Right lobe of liver (tissue), 6 donors: ENCODE measurements at regions not wholly inside any gene's neighbourhood (a gene's known extent, or its start where the extent isn't known, plus 50 kb on each side); places are given as distances from the start of the nearest gene placed in this dataset.

Source experiments
- ATAC-seq, 4 donors: fragments of 200-7000 bp; cut with Tn5 transposase; one replicate each; pipeline ENCODE4 v1.9.1; 2020; ENCODE audit warnings: mild to moderate bottlenecking in 4 of 4, moderate library complexity in 4 of 4
- DNase-seq, 3 donors: peaks; one replicate each; pipeline ENCODE4 v3.0.0-alpha.2; 2020
- H3K27ac ChIP-seq, 3 donors: fragments of 200-600 bp; one replicate each; pipeline ENCODE4 v1.8.0; 2022
- H3K27me3 ChIP-seq, 2 donors: fragments of 200-600 bp; one replicate each; pipeline ENCODE4 v1.8.0; 2022
- H3K36me3 ChIP-seq, 4 donors: fragments of 200-600 bp; sonication (generic) in 1 of 4; one replicate each; pipeline versions ENCODE4 v1.5.1 to v1.8.0; 2017 to 2022; ENCODE audit warnings: control low read depth in 1 of 4
- H3K4me1 ChIP-seq, 4 donors: fragments of 200-600 bp; sonication (generic) in 1 of 4; one replicate each; pipeline versions ENCODE4 v1.5.1 to v1.8.0; 2017 to 2022; ENCODE audit warnings: control low read depth in 1 of 4
- H3K4me3 ChIP-seq, 3 donors: fragments of 200-600 bp; one replicate each; pipeline ENCODE4 v1.8.0; 2022
- H3K9me3 ChIP-seq, 4 donors: fragments of 200-600 bp; sonication (generic) in 1 of 4; one replicate each; pipeline versions ENCODE4 v1.5.1 to v1.8.0; 2017 to 2022; ENCODE audit warnings: control low read depth in 1 of 4
- POLR2A ChIP-seq: fragments of 450-650 bp; IDR thresholded peaks from one replicate; pipeline ENCODE4 v1.6.1; 2017; ENCODE audit warnings: antibody characterized with exemption, mild to moderate bottlenecking
- WGBS: methylation state at CpG from one replicate; pipeline ENCODE4 v1.1.6; 2018; ENCODE audit warnings: low coverage, low lambda C conversion rate; ENCODE audit not compliant: insufficient coverage; ENCODE audit errors: missing lambda C conversion rate; 5-methylcytosine and 5-hydroxymethylcytosine counted together
- intact Hi-C, 2 donors: fragments of 100-400 bp; cut with DNase I; formaldehyde crosslinking; loops; one replicate each; pipeline versions ENCODE4 v1.11.2 to v1.14.1; 2022
- TF ChIP-seq, protein P1 (sequence below), 4 donors: fragments of 200-600 bp in 3 of 4; fragments of 450-650 bp in 1 of 4; IDR thresholded peaks; one replicate each; pipeline versions ENCODE4 v1.5.1 to v1.8.0; 2016 to 2022; ENCODE audit warnings: antibody characterized with exemption in 4 of 4, mild to moderate bottlenecking in 2 of 4
- donor health status: DM: no; HTN: yes; CAD: no.
- donor health status: DM: no; HTN: no; CAD: no.
- donor health status: DM: no; HTN: no; CAD: no.
- donor health status: DM: no; HTN: yes; CAD: no.
- donor health status: DM: no; HTN: yes; CAD: no.

DNA sequence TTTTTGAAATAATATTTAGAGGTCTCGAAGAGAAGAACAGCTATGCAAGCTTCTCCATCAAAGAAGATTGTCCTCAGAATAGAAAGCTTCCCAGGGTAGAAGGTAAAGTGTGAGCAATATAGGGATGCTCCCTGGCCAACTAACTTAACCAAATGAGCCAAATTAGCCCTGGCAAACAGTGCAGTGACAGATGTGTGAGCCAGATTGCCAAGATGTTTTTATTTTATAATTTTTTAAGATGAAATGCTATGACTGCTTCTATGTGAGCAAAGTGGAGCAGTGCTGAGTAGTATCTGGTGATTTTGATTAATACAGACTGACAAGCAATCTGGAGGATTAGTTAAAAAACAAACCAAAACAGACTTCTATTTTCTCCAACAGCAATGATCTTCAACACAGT is 202.1 kb downstream of the NOVA1 start:
- no peak overlapping the region for H3K4me3 ChIP-seq
- H3K4me1 ChIP-seq, result no peaks in the 10 kb centered on the region
- ATAC-seq, result no peak
- TF ChIP-seq, protein P1, sequence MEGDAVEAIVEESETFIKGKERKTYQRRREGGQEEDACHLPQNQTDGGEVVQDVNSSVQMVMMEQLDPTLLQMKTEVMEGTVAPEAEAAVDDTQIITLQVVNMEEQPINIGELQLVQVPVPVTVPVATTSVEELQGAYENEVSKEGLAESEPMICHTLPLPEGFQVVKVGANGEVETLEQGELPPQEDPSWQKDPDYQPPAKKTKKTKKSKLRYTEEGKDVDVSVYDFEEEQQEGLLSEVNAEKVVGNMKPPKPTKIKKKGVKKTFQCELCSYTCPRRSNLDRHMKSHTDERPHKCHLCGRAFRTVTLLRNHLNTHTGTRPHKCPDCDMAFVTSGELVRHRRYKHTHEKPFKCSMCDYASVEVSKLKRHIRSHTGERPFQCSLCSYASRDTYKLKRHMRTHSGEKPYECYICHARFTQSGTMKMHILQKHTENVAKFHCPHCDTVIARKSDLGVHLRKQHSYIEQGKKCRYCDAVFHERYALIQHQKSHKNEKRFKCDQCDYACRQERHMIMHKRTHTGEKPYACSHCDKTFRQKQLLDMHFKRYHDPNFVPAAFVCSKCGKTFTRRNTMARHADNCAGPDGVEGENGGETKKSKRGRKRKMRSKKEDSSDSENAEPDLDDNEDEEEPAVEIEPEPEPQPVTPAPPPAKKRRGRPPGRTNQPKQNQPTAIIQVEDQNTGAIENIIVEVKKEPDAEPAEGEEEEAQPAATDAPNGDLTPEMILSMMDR (IDR thresholded peaks at IDR 0.05), result no peak
- no peak for TF ChIP-seq POLR2A
- H3K27ac ChIP-seq, result no peak overlapping the region
- 47% methylated on average over 1 of the region's 1 CpG for WGBS
- no peaks in the 10 kb centered on the region for H3K9me3 ChIP-seq
- H3K36me3 ChIP-seq, result no peaks in the 10 kb centered on the region
- no peaks in the 10 kb centered on the region for H3K27me3 ChIP-seq
- intact Hi-C loops, result no loop called here
- DNase-seq, result no peak

DNA sequence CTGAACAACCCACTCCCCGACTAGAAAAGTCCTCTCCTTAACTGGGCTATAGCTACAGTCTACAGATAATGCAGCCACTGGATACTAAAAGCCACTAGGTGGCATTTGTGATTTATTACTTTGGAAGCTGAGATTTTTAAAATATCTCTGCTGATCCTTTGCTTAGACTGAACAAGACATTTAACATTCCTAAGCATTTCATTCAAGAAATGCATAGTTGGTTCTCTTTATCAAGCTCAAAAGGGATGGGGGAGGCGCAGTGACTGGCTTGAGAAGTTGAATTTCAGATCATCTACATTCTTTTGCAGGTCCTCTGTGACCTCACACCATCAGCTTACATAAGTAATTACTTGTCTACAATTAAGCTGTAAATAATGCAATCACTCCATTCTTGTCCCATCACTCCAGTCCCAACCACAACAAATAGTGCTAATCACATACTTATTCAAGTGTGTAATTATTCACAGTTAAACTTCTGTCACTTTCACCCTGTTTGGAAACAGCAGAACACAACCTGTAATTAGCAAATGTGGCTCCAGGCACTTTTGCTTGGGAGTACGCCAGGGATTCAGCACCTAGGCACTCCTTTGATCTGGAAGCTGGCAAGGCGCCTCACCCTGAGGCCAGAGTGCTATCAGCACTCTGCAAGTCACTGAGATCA is 203.6 kb downstream of the NOVA1 start:
- peak in 2 of 3 donors; percentile 44 to 58 for DNase-seq
- intact Hi-C loops, result no loop called here
- TF ChIP-seq POLR2A, result no peak
- TF ChIP-seq, protein P1 (IDR thresholded peaks at IDR 0.05), result peak; percentile 32 to 50 (median 40)

DNA sequence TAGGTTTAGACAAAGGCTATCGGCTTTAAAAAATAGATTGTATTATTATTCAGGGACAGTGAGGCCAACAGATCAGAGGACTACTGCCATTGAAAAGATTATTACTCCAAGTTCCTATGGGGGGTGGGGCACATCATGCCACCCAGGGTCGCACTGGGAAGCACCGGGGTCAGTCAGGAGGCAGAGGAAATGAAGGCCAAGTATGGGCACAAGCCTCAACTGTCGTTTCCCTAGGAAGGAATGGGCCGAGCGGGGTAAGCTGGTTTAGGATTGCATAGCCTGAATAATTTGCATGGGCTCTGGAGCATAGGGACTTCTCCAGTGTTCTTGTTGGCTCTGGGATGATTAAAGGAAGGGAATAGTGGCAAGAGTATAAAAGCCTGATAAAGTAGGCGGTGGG is 205.3 kb downstream of the NOVA1 start:
- no peak overlapping the region for H3K4me3 ChIP-seq
- ATAC-seq (no peak), DNase-seq (no peak)
- 59% methylated on average over 5 of the region's 7 CpGs for WGBS
- no peak overlapping the region for H3K27ac ChIP-seq
- intact Hi-C loops, result no loop called here
- H3K27me3 ChIP-seq, result no peaks in the 10 kb centered on the region
- H3K4me1 ChIP-seq, result no peaks in the 10 kb centered on the region
- no peak for TF ChIP-seq POLR2A
- TF ChIP-seq, protein P1 (IDR thresholded peaks at IDR 0.05), result no peak
- H3K9me3 ChIP-seq, result no peaks in the 10 kb centered on the region
- H3K36me3 ChIP-seq, result no peaks in the 10 kb centered on the region

More for the DNA sequence above, 203.6 kb downstream of the NOVA1 start:
- Histone ChIP-seq H3K27ac (no peak overlapping the region), H3K27me3 (no peaks in the 10 kb centered on the region), H3K4me1 (no peaks in the 10 kb centered on the region), H3K36me3 (no peaks in the 10 kb centered on the region), H3K4me3 (no peak overlapping the region), H3K9me3 (no peaks in the 10 kb centered on the region)
- ATAC-seq, result peak in 3 of 4 donors; percentile 41 to 84 (median 63)
- WGBS, result 11% methylated on average over 4 of the region's 4 CpGs

DNA sequence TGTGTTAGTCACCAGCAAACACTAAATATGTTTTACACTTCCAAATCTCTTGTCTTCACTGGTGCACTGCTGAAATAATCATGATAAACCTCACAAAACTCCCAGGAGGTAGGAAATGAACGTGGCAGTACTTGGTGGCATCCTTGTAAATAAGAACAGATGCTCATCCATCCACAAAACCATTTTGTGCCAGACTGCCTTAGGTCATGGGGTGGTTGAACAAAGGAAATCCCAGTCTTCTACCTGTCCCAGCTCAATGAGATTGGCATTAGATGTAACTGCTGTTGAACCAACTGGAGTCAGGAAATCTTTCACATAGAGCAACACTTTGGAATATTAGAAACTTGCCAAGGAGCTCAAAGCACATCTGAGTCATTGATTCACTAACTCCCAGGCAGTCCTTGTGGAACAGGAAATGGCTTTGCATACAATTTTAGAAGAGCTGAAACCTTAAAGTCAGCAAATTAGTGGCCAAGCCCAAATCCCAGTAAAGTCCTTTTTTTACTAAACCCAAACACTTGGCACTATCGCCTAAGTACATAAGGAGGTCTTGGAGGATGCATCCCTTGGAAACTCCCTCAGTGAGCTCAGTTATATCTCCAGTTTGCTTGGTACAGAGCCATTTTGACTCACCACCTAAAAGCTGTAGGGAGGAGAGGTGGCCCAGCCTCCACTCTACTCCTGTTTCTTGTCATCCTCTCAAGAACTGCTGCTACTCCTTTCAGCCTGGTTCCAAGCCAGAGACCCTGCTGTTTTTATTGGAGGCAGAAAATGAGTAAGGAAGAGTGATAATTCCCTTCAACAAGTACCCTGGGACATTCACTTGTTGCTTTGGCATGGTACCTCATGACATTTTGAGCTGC is 208.0 kb downstream of the NOVA1 start:
- ATAC-seq, result no peak
- Histone ChIP-seq H3K4me3 (no peak overlapping the region), H3K36me3 (no peaks in the 10 kb centered on the region), H3K27ac (no peak overlapping the region), H3K9me3 (no peaks in the 10 kb centered on the region), H3K27me3 (no peaks in the 10 kb centered on the region), H3K4me1 (no peaks in the 10 kb centered on the region)
- intact Hi-C loops, result no loop called here
- DNase-seq, result no peak
- 60% methylated on average over 2 of the region's 2 CpGs for WGBS
- TF ChIP-seq POLR2A, result no peak
- TF ChIP-seq, protein P1 (IDR thresholded peaks at IDR 0.05), result no peak
